Limb (tissue), 2 donors: ENCODE measurements at regions not wholly inside any gene's neighbourhood (a gene's known extent, or its start where the extent isn't known, plus 50 kb on each side); places are given as distances from the start of the nearest gene placed in this dataset.
"Not testable (repeated sequence)": the region's sequence is repeated elsewhere in the genome, so short reads cannot be mapped to it uniquely, and the experiment has no call there.

Source experiments
- DNase-seq, 2 donors: peaks; one replicate each; pipeline ENCODE4 v3.0.0-alpha.2; 2016; ENCODE audit errors: extremely low spot score in 2 of 2

GRCh38 chr20:25989686-25990085 is 293.0 kb upstream of the ZNF337 start:
- DNase-seq, result not testable (repeated sequence)

- DNase-seq, result no peak
Measured at GRCh38 chr20:25989196-25989595, 292.5 kb upstream of the ZNF337 start.

GRCh38 chr20:25987928-25988560 is 291.4 kb upstream of the ZNF337 start:
- not testable (repeated sequence) for DNase-seq

- DNase-seq, result peak; percentile 58 to 81
Measured at GRCh38 chr20:25987073-25987927, 290.6 kb upstream of the ZNF337 start.

GRCh38 chr20:25985597-25985996 is 288.9 kb upstream of the ZNF337 start:
- DNase-seq, result no peak

GRCh38 chr20:25984933-25985332 is 288.3 kb upstream of the ZNF337 start:
- DNase-seq, result peak in 1 of 2 donors; percentile 61

- DNase-seq, result not testable (repeated sequence)
Measured at GRCh38 chr20:25982701-25983100, 286.0 kb upstream of the ZNF337 start.

GRCh38 chr20:25978450-25979190 is 282.0 kb upstream of the ZNF337 start:
- not testable (repeated sequence) for DNase-seq

- not testable (repeated sequence) for DNase-seq
Measured at GRCh38 chr20:25975816-25976215, 279.2 kb upstream of the ZNF337 start.

GRCh38 chr20:25965203-25965602 is 268.6 kb upstream of the ZNF337 start:
- DNase-seq, result not testable (repeated sequence)

- not testable (repeated sequence) for DNase-seq
Measured at GRCh38 chr20:25953876-25954275, 257.2 kb upstream of the ZNF337 start.

- DNase-seq, result not testable (repeated sequence)
Measured at GRCh38 chr20:25935230-25935629, 238.6 kb upstream of the ZNF337 start.

- not testable (repeated sequence) for DNase-seq
Measured at GRCh38 chr20:25932806-25933205, 236.2 kb upstream of the ZNF337 start.

- not testable (repeated sequence) for DNase-seq
Measured at GRCh38 chr20:25932170-25932569, 235.5 kb upstream of the ZNF337 start.

- not testable (repeated sequence) for DNase-seq
Measured at GRCh38 chr20:25902321-25902720, 205.7 kb upstream of the ZNF337 start.

- not testable (repeated sequence) for DNase-seq
Measured at GRCh38 chr20:25898663-25899062, 202.0 kb upstream of the ZNF337 start.

- not testable (repeated sequence) for DNase-seq
Measured at GRCh38 chr20:25879096-25879495, 182.4 kb upstream of the ZNF337 start.

- not testable (repeated sequence) for DNase-seq
Measured at GRCh38 chr20:25868650-25868979, 172.0 kb upstream of the ZNF337 start.

- DNase-seq, result peak; percentile 60 to 87
Measured at GRCh38 chr20:25867776-25868649, 171.4 kb upstream of the ZNF337 start.

- not testable (repeated sequence) for DNase-seq
Measured at GRCh38 chr20:25867015-25867775, 170.5 kb upstream of the ZNF337 start.
